Breast epithelium (tissue), 4 donors: ENCODE measurements at regions not wholly inside any gene's neighbourhood (a gene's known extent, or its start where the extent isn't known, plus 50 kb on each side); places are given as distances from the start of the nearest gene placed in this dataset.

Experiments used
- DNase-seq, 2 donors: peaks; one replicate each; pipeline ENCODE4 v3.0.0-alpha.2; 2019; ENCODE audit warnings: low spot score in 2 of 2
- H3K27ac ChIP-seq, 2 donors: fragments of 200-600 bp; sonication (generic) in 1 of 2; one replicate each; pipeline ENCODE4 v1.5.1; 2016 to 2019; ENCODE audit warnings: mild to moderate bottlenecking in 1 of 2
- H3K27me3 ChIP-seq, 2 donors: fragments of 200-600 bp; sonication (generic) in 1 of 2; one replicate each; pipeline versions ENCODE4 v1.5.1 to v1.6.0; 2017 to 2019; ENCODE audit warnings: control low read depth in 1 of 2, mild to moderate bottlenecking in 1 of 2
- H3K36me3 ChIP-seq: fragments of 200-600 bp; one replicate; pipeline ENCODE4 v1.5.1; 2019
- H3K4me1 ChIP-seq, 2 donors: fragments of 200-600 bp; sonication (generic); one replicate each; pipeline ENCODE4 v1.5.1; 2016 to 2019; ENCODE audit warnings: control low read depth in 1 of 2
- H3K4me3 ChIP-seq, 3 donors: fragments of 200-600 bp; sonication (generic); 1 replicate in 2 of 3; 2 replicates in 1 of 3; pipeline ENCODE4 v1.5.1; 2016 to 2019; ENCODE audit warnings: mild to moderate bottlenecking in 3 of 3, moderate library complexity in 2 of 3
- H3K9me3 ChIP-seq, 2 donors: fragments of 200-600 bp; sonication (generic) in 1 of 2; one replicate each; pipeline ENCODE4 v1.5.1; 2016 to 2019; ENCODE audit warnings: control low read depth in 1 of 2
- POLR2A ChIP-seq: fragments of 450-650 bp; IDR thresholded peaks from one replicate; pipeline ENCODE4 v1.6.1; 2016; ENCODE audit warnings: antibody characterized with exemption, mild to moderate bottlenecking, moderate library complexity
- POLR2AphosphoS5 ChIP-seq, 3 donors: sonication (generic); formaldehyde crosslinking; IDR thresholded peaks; one replicate each; pipeline ENCODE4 v1.6.1; 2017; ENCODE audit warnings: antibody characterized with exemption in 3 of 3
- intact Hi-C: fragments of 100-400 bp; cut with DNase I; formaldehyde crosslinking; loops from one replicate; pipeline ENCODE4 v1.15.1; 2023; ENCODE audit warnings: low total_unique reads
- TF ChIP-seq, protein P1 (sequence below), 3 donors: fragments of 450-650 bp; IDR thresholded peaks; one replicate each; pipeline ENCODE4 v1.5.1; 2016 to 2017; ENCODE audit warnings: antibody characterized with exemption in 3 of 3, mild to moderate bottlenecking in 3 of 3, moderate library complexity in 3 of 3

GRCh38 chr3:162334537-162334936, 837.9 kb downstream of the OTOL1 start:
- no peak overlapping the region for H3K27ac ChIP-seq
- no peak for DNase-seq
- H3K36me3 ChIP-seq, result no peaks in the 10 kb centered on the region
- H3K9me3 ChIP-seq, result peaks cover 5 to 13% of the 10 kb centered on the region in 2 donors
- TF ChIP-seq POLR2A (no peak), POLR2AphosphoS5 (IDR thresholded peaks at IDR 0.05) (no peak)
- TF ChIP-seq, protein P1, sequence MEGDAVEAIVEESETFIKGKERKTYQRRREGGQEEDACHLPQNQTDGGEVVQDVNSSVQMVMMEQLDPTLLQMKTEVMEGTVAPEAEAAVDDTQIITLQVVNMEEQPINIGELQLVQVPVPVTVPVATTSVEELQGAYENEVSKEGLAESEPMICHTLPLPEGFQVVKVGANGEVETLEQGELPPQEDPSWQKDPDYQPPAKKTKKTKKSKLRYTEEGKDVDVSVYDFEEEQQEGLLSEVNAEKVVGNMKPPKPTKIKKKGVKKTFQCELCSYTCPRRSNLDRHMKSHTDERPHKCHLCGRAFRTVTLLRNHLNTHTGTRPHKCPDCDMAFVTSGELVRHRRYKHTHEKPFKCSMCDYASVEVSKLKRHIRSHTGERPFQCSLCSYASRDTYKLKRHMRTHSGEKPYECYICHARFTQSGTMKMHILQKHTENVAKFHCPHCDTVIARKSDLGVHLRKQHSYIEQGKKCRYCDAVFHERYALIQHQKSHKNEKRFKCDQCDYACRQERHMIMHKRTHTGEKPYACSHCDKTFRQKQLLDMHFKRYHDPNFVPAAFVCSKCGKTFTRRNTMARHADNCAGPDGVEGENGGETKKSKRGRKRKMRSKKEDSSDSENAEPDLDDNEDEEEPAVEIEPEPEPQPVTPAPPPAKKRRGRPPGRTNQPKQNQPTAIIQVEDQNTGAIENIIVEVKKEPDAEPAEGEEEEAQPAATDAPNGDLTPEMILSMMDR (IDR thresholded peaks at IDR 0.05), result no peak
- no peaks in the 10 kb centered on the region for H3K4me1 ChIP-seq
- intact Hi-C loops, result no loop called here
- no peak overlapping the region for H3K4me3 ChIP-seq
- no peaks in the 10 kb centered on the region for H3K27me3 ChIP-seq

GRCh38 chr3:162337630-162338029, 841.0 kb downstream of the OTOL1 start:
- no peak for DNase-seq
- Histone ChIP-seq H3K36me3 (no peaks in the 10 kb centered on the region), H3K27ac (no peak overlapping the region), H3K9me3 (peaks cover 5 to 13% of the 10 kb centered on the region in 2 donors), H3K4me1 (no peaks in the 10 kb centered on the region), H3K27me3 (no peaks in the 10 kb centered on the region), H3K4me3 (no peak overlapping the region)
- intact Hi-C loops, result no loop called here
- TF ChIP-seq POLR2A (no peak), POLR2AphosphoS5 (IDR thresholded peaks at IDR 0.05) (no peak)

- Histone ChIP-seq H3K27ac (no peak overlapping the region), H3K27me3 (no peaks in the 10 kb centered on the region), H3K9me3 (peaks cover 5 to 13% of the 10 kb centered on the region in 2 donors), H3K36me3 (no peaks in the 10 kb centered on the region), H3K4me3 (no peak overlapping the region), H3K4me1 (no peaks in the 10 kb centered on the region)
- intact Hi-C loops, result no loop called here
- no peak for DNase-seq
- TF ChIP-seq POLR2AphosphoS5 (IDR thresholded peaks at IDR 0.05) (no peak), POLR2A (no peak)
- TF ChIP-seq, protein P1 (IDR thresholded peaks at IDR 0.05), result no peak
These were observed 841.9 kb downstream of the OTOL1 start for GRCh38 chr3:162338514-162338913.

DNA sequence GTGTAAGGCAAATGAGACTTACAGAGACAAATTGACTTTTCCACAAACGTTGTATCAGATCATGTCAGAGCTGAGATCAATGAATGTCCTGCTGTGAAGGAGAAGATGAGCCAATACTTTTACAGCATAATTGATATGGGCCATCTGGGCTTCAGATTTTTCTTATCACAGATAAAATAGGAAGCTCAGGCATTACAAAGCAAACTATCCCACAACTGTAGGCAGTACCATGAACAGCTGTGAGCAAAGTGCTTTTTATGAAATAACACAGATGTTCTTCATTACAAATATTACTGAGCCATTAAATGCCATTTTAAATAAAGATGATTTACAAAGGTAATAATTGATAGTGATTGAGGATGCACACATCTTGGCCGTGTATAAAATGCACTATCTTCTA, 852.3 kb downstream of the OTOL1 start:
- no peaks in the 10 kb centered on the region for H3K4me1 ChIP-seq
- H3K27ac ChIP-seq, result no peak overlapping the region
- intact Hi-C loops, result no loop called here
- no peak overlapping the region for H3K4me3 ChIP-seq
- no peaks in the 10 kb centered on the region for H3K9me3 ChIP-seq
- DNase-seq, result no peak
- no peaks in the 10 kb centered on the region for H3K27me3 ChIP-seq
- H3K36me3 ChIP-seq, result no peaks in the 10 kb centered on the region
- TF ChIP-seq POLR2A (no peak), POLR2AphosphoS5 (IDR thresholded peaks at IDR 0.05) (no peak)
- TF ChIP-seq, protein P1 (IDR thresholded peaks at IDR 0.05), result no peak

- TF ChIP-seq POLR2A, result no peak
- TF ChIP-seq, protein P1 (IDR thresholded peaks at IDR 0.05), result no peak
- TF ChIP-seq POLR2AphosphoS5 (IDR thresholded peaks at IDR 0.05), result no peak
- H3K27me3 ChIP-seq, result no peaks in the 10 kb centered on the region
- intact Hi-C loops, result no loop called here
- H3K9me3 ChIP-seq, result no peaks in the 10 kb centered on the region
- no peaks in the 10 kb centered on the region for H3K36me3 ChIP-seq
- DNase-seq, result no peak
- no peak overlapping the region for H3K27ac ChIP-seq
- H3K4me1 ChIP-seq, result no peaks in the 10 kb centered on the region
- no peak overlapping the region for H3K4me3 ChIP-seq
These were observed 856.8 kb downstream of the OTOL1 start for GRCh38 chr3:162353414-162353813.

DNA sequence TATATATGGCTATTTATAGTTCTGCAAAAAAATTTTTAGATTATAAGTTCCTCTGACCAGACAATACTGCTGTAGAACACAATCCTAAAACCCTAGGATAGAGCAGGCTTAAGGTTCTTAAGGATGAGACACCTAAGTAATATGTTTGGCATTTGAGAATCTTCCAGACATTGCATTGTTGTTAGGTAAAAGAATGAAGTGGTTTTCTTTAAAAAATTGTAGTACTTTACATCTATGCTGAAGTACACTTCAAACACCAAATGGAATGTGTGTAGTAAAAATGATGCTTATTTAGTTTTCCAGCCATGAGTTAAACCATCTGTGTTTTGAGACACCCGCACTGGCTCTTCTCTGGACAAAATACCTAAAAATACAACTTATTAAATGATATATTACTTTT, 857.7 kb downstream of the OTOL1 start:
- H3K27ac ChIP-seq, result no peak overlapping the region
- TF ChIP-seq POLR2A (no peak), POLR2AphosphoS5 (IDR thresholded peaks at IDR 0.05) (no peak)
- TF ChIP-seq, protein P1 (IDR thresholded peaks at IDR 0.05), result no peak
- DNase-seq, result no peak
- H3K9me3 ChIP-seq, result no peaks in the 10 kb centered on the region
- no peaks in the 10 kb centered on the region for H3K27me3 ChIP-seq
- H3K4me3 ChIP-seq, result no peak overlapping the region
- no peaks in the 10 kb centered on the region for H3K4me1 ChIP-seq
- H3K36me3 ChIP-seq, result no peaks in the 10 kb centered on the region
- intact Hi-C loops, result no loop called here
